ACC112 (cell line): ENCODE measurements at regions not wholly inside any gene's neighbourhood (a gene's known extent, or its start where the extent isn't known, plus 50 kb on each side); places are given as distances from the start of the nearest gene placed in this dataset.
"Not testable (repeated sequence)": the region's sequence is repeated elsewhere in the genome, so short reads cannot be mapped to it uniquely, and the experiment has no call there.

Source experiments
- H2AFZ ChIP-seq: fragments of 200-600 bp; sonication (generic); one replicate; pipeline ENCODE4 v1.6.0; 2017; ENCODE audit warnings: antibody characterized with exemption, low read length; ENCODE audit not compliant: unreplicated experiment
- H3K27ac ChIP-seq: fragments of 200-600 bp; sonication (generic); 2 replicates; pipeline ENCODE4 v1.5.1; 2014; ENCODE audit warnings: low read depth, mild to moderate bottlenecking, antibody characterized with exemption, low read length, moderate library complexity
- H3K27me3 ChIP-seq: fragments of 200-600 bp; sonication (generic); 2 replicates; pipeline ENCODE4 v1.6.1; 2014; ENCODE audit warnings: mild to moderate bottlenecking, antibody characterized with exemption, low read length, moderate library complexity, mixed read lengths; ENCODE audit not compliant: insufficient read depth
- H3K36me3 ChIP-seq: fragments of 200-600 bp; sonication (generic); 2 replicates; pipeline ENCODE4 v1.6.1; 2016; ENCODE audit warnings: mild to moderate bottlenecking, antibody characterized with exemption, low read length, moderate library complexity, mixed read lengths; ENCODE audit not compliant: insufficient read depth
- H3K4me1 ChIP-seq: fragments of 200-600 bp; sonication (generic); one replicate; pipeline ENCODE4 v1.6.1; 2016; ENCODE audit warnings: low read length, mixed read lengths; ENCODE audit not compliant: insufficient read depth, unreplicated experiment, control insufficient read depth
- H3K4me3 ChIP-seq: fragments of 200-600 bp; sonication (generic); 2 replicates; pipeline ENCODE4 v1.5.1; 2014; ENCODE audit warnings: mild to moderate bottlenecking, low read depth, low read length
- H3K79me2 ChIP-seq: fragments of 200-600 bp; sonication (generic); one replicate; pipeline ENCODE4 v1.6.0; 2016; ENCODE audit warnings: low read length; ENCODE audit not compliant: control insufficient read depth, unreplicated experiment, insufficient read depth

- Histone ChIP-seq H3K79me2 (no peaks in the 10 kb centered on the region), H3K27ac (no peak overlapping the region), H3K36me3 (no peaks in the 10 kb centered on the region), H3K27me3 (peaks cover 11% of the 10 kb centered on the region), H2AFZ (no peak overlapping the region), H3K4me1 (no peaks in the 10 kb centered on the region), H3K4me3 (no peak overlapping the region)
Measured at GRCh38 chr7:145147865-145148264, 312.0 kb upstream of the TPK1 start.

- H3K27ac ChIP-seq, result no peak overlapping the region
- no peaks in the 10 kb centered on the region for H3K79me2 ChIP-seq
- H3K27me3 ChIP-seq, result no peaks in the 10 kb centered on the region
- H3K4me1 ChIP-seq, result no peaks in the 10 kb centered on the region
- no peak overlapping the region for H2AFZ ChIP-seq
- no peaks in the 10 kb centered on the region for H3K36me3 ChIP-seq
- no peak overlapping the region for H3K4me3 ChIP-seq
Measured at GRCh38 chr7:145143685-145144084, 307.8 kb upstream of the TPK1 start.

GRCh38 chr7:145134377-145134776, 298.5 kb upstream of the TPK1 start:
- Histone ChIP-seq H3K4me3 (no peak overlapping the region), H3K36me3 (no peaks in the 10 kb centered on the region), H3K27me3 (no peaks in the 10 kb centered on the region), H3K79me2 (no peaks in the 10 kb centered on the region), H2AFZ (no peak overlapping the region), H3K4me1 (no peaks in the 10 kb centered on the region), H3K27ac (no peak overlapping the region)

- no peak overlapping the region for H3K27ac ChIP-seq
- no peak overlapping the region for H2AFZ ChIP-seq
- H3K4me1 ChIP-seq, result no peaks in the 10 kb centered on the region
- no peaks in the 10 kb centered on the region for H3K36me3 ChIP-seq
- no peak overlapping the region for H3K4me3 ChIP-seq
- no peaks in the 10 kb centered on the region for H3K27me3 ChIP-seq
- H3K79me2 ChIP-seq, result no peaks in the 10 kb centered on the region
Measured at GRCh38 chr7:145123502-145123901, 287.6 kb upstream of the TPK1 start.

GRCh38 chr7:145106001-145106400, 270.1 kb upstream of the TPK1 start:
- H3K79me2 ChIP-seq, result no peaks in the 10 kb centered on the region
- H3K4me1 ChIP-seq, result no peaks in the 10 kb centered on the region
- H3K4me3 ChIP-seq, result no peak overlapping the region
- no peak overlapping the region for H2AFZ ChIP-seq
- no peaks in the 10 kb centered on the region for H3K36me3 ChIP-seq
- no peak overlapping the region for H3K27ac ChIP-seq
- no peaks in the 10 kb centered on the region for H3K27me3 ChIP-seq

- Histone ChIP-seq H3K79me2 (no peaks in the 10 kb centered on the region), H2AFZ (no peak overlapping the region), H3K4me3 (no peak overlapping the region), H3K27me3 (no peaks in the 10 kb centered on the region), H3K36me3 (no peaks in the 10 kb centered on the region), H3K4me1 (no peaks in the 10 kb centered on the region), H3K27ac (no peak overlapping the region)
Measured at GRCh38 chr7:145105561-145105960, 269.7 kb upstream of the TPK1 start.

GRCh38 chr7:145104400-145104799, 268.5 kb upstream of the TPK1 start:
- Histone ChIP-seq H3K4me1 (no peaks in the 10 kb centered on the region), H3K79me2 (no peaks in the 10 kb centered on the region), H2AFZ (no peak overlapping the region), H3K27me3 (no peaks in the 10 kb centered on the region), H3K4me3 (no peak overlapping the region), H3K27ac (no peak overlapping the region), H3K36me3 (no peaks in the 10 kb centered on the region)

- H3K27me3 ChIP-seq, H3K36me3 ChIP-seq: not testable (repeated sequence)
Measured at GRCh38 chr7:145102199-145102598, 266.3 kb upstream of the TPK1 start.

GRCh38 chr7:145092766-145093165, 256.9 kb upstream of the TPK1 start:
- Histone ChIP-seq H3K27me3 (no peaks in the 10 kb centered on the region), H3K4me1 (no peaks in the 10 kb centered on the region), H3K27ac (no peak overlapping the region), H3K36me3 (no peaks in the 10 kb centered on the region), H3K79me2 (no peaks in the 10 kb centered on the region), H3K4me3 (no peak overlapping the region), H2AFZ (no peak overlapping the region)

More at GRCh38 chr7:145102199-145102598, 266.3 kb upstream of the TPK1 start:
- H3K4me1 ChIP-seq, H3K4me3 ChIP-seq, H3K79me2 ChIP-seq, H2AFZ ChIP-seq, H3K27ac ChIP-seq: not testable (repeated sequence)

GRCh38 chr7:145088111-145088745, 252.4 kb upstream of the TPK1 start:
- H3K4me3 ChIP-seq, result no peak overlapping the region

GRCh38 chr7:145082366-145083161, 246.7 kb upstream of the TPK1 start:
- Histone ChIP-seq H3K79me2 (no peaks in the 10 kb centered on the region), H3K27me3 (no peaks in the 10 kb centered on the region), H3K4me3 (no peak overlapping the region), H3K4me1 (no peaks in the 10 kb centered on the region), H3K36me3 (no peaks in the 10 kb centered on the region), H2AFZ (no peak overlapping the region), H3K27ac (no peak overlapping the region)

More at GRCh38 chr7:145088111-145088745, 252.4 kb upstream of the TPK1 start:
- no peaks in the 10 kb centered on the region for H3K27me3 ChIP-seq
- H3K79me2 ChIP-seq, result no peaks in the 10 kb centered on the region
- H3K36me3 ChIP-seq, result no peaks in the 10 kb centered on the region
- no peaks in the 10 kb centered on the region for H3K4me1 ChIP-seq
- H3K27ac ChIP-seq, result no peak overlapping the region
- no peak overlapping the region for H2AFZ ChIP-seq
